Renal cortex interstitium (tissue), 11 donors: ENCODE measurements at regions not wholly inside any gene's neighbourhood (a gene's known extent, or its start where the extent isn't known, plus 50 kb on each side); places are given as distances from the start of the nearest gene placed in this dataset.
A peak's percentile ranks its signal among the peaks of the same experiment; 100 is the strongest.

Source experiments
- DNase-seq, 11 donors: peaks; one replicate each; pipeline ENCODE4 v3.0.0-alpha.2; 2013; ENCODE audit warnings: low read depth in 9 of 11, low spot score in 4 of 11; ENCODE audit errors: extremely low read depth in 1 of 11

- DNase-seq: no peak
Observed at GRCh38 chr5:118257066-118257465, 731.3 kb downstream of the DTWD2 start.

DNA sequence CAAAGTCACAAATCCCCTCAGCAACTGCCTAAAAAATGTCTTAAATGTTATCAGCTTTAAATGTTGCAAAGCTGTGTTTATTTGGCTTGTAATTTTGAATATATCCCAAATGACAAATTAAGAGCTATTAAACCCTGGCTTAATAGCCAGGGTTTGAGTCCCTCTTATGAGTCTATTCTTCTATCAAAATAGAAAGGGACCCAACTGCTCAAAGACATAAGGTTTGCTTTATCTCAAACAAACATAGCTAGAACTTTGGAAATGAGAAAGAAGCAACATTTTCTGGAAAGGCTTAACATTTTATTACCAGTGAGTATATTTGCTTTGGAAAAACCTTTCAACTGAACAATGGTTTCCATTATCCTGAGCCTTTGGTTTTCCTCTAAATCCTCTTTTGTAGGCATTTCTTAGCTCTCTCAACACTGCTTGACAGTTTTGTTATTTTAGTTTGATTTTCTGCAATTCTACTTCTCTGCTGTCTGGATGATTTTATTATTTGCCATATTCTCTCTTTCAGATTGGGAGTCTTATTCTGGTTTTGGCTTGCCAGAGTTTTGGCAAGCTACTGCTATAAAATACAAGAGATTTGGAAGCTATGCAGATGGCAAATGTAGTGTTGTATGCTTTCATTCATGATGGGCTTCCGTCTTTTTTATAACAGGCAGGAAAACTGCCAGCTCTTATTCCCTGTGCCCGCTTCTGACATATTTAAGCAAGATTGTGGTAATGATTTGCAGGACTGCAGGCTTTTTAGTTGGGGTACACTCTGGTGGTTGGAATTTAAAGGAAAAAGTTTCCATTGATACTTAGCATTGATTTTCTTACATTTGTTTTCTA is 734.9 kb downstream of the DTWD2 start:
- peak in 3 of 11 donors; percentile 7 to 18 (median 9) for DNase-seq

DNA sequence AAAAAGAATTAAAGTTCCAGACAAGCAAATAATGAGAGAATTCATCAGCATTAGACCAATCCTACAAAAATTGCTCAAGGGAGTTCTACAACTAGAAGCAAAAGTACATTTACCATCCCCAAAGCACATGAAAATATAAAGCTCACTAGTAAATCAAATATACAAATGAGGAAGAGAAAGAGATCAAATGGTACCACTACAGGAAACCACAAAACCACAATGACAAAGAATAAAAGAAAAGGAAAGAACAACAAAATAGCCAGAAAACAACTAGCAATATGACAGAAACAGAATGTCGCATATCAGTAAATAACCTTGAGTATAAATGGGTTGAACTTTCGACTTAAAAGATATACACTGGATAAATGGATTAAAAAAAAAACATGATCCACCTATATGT is 739.0 kb downstream of the DTWD2 start:
- no peak for DNase-seq

GRCh38 chr5:118247458-118247857 is 740.9 kb downstream of the DTWD2 start:
- no peak for DNase-seq

GRCh38 chr5:118243613-118244012 is 744.7 kb downstream of the DTWD2 start:
- no peak for DNase-seq

GRCh38 chr5:118243068-118243467 is 745.3 kb downstream of the DTWD2 start:
- DNase-seq: no peak

GRCh38 chr5:118236108-118236849 is 752.1 kb downstream of the DTWD2 start:
- DNase-seq: no peak

DNA sequence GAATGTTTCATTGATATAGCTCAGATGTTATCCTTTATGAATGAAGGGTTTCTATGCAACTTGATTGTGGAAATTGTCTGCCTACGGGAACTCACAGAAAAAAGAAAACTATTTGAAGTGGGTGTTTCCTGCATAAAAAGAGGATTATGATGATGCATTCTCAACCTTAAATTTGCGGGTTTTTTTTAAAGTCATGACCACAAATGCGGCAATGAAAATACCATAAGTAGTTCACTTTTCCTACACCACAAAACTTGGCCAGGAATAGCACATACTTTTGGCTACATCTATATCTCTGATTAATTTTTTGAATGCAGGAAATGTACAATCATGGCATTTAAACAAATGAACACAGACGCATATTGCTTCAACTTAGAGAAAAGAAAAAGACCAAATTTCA is 754.7 kb downstream of the DTWD2 start:
- DNase-seq: no peak

GRCh38 chr5:118228489-118228888 is 759.9 kb downstream of the DTWD2 start:
- DNase-seq: no peak

DNA sequence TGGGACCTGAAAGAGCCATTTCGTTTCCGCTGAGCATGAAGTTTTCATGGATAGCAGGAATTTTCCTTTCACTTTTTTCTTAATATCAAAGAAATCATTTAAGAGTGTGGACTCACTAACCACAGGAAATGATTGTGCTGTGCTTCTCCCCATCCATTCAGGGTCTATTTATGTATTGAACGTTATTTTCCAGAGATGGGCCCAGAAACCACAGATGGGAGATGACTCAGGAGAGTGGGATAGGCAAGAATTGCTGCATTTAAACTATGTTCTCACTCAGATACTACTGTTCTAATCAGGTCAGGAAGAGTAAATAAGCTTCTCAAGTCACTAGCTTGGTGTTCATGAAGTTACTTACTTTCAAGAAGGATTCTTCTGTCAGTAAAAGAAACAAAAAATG is 763.8 kb downstream of the DTWD2 start:
- no peak for DNase-seq

- DNase-seq: no peak
Observed at GRCh38 chr5:118220556-118221195, 767.7 kb downstream of the DTWD2 start.

- no peak for DNase-seq
Observed at GRCh38 chr5:118211606-118212005, 776.7 kb downstream of the DTWD2 start.

- no peak for DNase-seq
Observed at GRCh38 chr5:118208031-118208453, 780.3 kb downstream of the DTWD2 start.

DNA sequence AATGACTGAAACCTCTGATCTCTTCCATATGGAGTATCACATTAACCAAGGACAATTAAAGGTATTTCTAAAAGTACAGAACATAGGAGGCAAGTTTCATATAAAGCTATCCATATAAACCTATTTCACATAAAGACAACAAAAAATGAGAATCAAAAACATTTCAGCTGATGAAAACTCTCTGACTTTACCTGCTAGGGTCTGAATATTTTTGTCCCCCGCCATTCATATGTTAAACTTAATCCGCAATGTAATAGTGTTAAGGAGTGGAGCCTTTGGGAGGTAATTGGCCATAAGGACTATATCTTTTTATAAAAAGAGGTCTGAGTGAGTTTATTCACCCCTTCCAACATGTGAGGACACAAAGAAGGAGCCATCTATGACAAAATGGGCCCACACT is 788.5 kb downstream of the DTWD2 start:
- no peak for DNase-seq

- no peak for DNase-seq
Observed at GRCh38 chr5:118196229-118196628, 792.1 kb downstream of the DTWD2 start.

- peak in 2 of 11 donors; percentile 7 to 15 for DNase-seq
Observed at GRCh38 chr5:118195211-118195610, 793.1 kb downstream of the DTWD2 start.

DNA sequence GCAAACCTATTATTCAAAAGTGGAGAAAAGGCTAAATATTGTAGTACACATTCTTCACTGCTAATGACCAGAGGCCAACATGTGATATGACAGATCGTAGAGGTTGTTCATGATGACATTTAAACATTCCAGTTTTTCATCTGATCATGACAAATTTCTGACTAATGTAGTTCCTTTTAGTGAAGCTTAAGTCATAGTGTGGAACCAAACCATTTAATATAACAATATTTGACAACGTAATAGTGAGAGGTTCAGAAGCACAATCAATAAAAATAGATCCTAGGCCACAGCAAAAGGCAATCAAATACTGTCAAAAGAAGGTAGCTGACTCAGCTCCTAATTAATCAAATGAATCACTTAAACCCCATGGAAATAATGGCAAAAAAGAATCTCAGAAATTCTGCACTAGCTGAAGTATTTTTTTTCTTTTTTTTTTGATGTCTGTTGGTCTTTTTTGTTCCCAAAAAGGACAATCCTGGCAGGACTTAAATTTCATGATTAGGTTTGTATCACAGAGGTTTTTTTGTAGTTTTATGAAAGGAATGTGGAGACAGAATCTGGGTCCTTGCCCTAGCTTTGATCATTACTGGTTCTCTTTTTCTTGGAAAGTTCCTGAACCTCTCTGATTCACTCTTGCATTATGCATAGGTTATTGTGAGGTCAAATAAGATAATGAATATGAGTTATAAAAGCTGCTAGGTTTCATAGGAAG is 795.0 kb downstream of the DTWD2 start:
- no peak for DNase-seq

DNA sequence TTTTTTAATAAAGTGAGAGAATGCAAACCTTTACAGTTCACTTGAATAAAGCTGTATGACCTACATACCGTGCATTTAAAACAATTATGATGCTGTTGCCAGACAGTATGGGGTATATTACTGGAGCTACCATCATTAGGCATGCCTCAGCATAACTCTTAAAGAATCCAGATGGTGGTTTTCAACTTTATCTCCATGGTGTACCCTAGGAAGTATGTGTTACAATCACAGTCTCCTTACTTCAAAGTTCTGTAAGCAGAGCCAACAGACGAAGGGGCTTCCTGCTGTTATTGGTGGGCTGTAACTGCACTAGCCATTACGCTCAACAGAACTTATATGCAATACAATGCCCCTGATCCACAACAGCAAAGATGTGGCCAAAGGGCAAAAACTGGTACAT is 803.3 kb downstream of the DTWD2 start:
- peak in 1 of 11 donors; percentile 5 for DNase-seq

GRCh38 chr5:118176146-118176545 is 812.2 kb downstream of the DTWD2 start:
- no peak for DNase-seq
